Liver (tissue), 8 donors: ENCODE measurements at regions not wholly inside any gene's neighbourhood (a gene's known extent, or its start where the extent isn't known, plus 50 kb on each side); places are given as distances from the start of the nearest gene placed in this dataset.

ENCODE experiments used
- DNase-seq: peaks from one replicate; pipeline ENCODE4 v3.0.0-alpha.2; 2017; ENCODE audit warnings: low spot score
- H3K27ac ChIP-seq, 2 donors: one replicate each; pipeline ENCODE4 v1.7.0; 2013; ENCODE audit warnings: inconsistent platforms in 2 of 2, low read length in 2 of 2, control low read depth in 1 of 2, low read depth in 1 of 2, mild to moderate bottlenecking in 1 of 2
- H3K27me3 ChIP-seq, 4 donors: one replicate each; pipeline versions ENCODE4 v1.6.1 to v1.7.0; 2013; ENCODE audit warnings: low read length in 3 of 4, inconsistent platforms in 1 of 4, mild to moderate bottlenecking in 1 of 4, moderate library complexity in 1 of 4; ENCODE audit not compliant: control insufficient read depth in 4 of 4, insufficient read depth in 4 of 4
- H3K36me3 ChIP-seq, 4 donors: one replicate each; pipeline versions ENCODE4 v1.6.1 to v1.7.0; 2013; ENCODE audit warnings: low read length in 3 of 4, mild to moderate bottlenecking in 3 of 4, low read depth in 1 of 4, moderate library complexity in 1 of 4; ENCODE audit not compliant: control insufficient read depth in 4 of 4, insufficient read depth in 3 of 4
- H3K4me1 ChIP-seq, 4 donors: one replicate each; pipeline versions ENCODE4 v1.6.1 to v1.7.0; 2013; ENCODE audit warnings: low read length in 3 of 4, mild to moderate bottlenecking in 3 of 4, moderate library complexity in 1 of 4; ENCODE audit not compliant: control insufficient read depth in 4 of 4, insufficient read depth in 4 of 4
- H3K4me3 ChIP-seq, 3 donors: one replicate each; pipeline versions ENCODE4 v1.6.1 to v1.7.0; 2013; ENCODE audit warnings: low read length in 3 of 3, control low read depth in 1 of 3, low read depth in 1 of 3, mild to moderate bottlenecking in 1 of 3
- H3K9ac ChIP-seq, 2 donors: one replicate each; pipeline ENCODE4 v1.7.0; 2013; ENCODE audit warnings: low read length in 2 of 2, mild to moderate bottlenecking in 2 of 2, moderate library complexity in 2 of 2, control low read depth in 1 of 2, low read depth in 1 of 2
- H3K9me3 ChIP-seq, 4 donors: one replicate each; pipeline versions ENCODE4 v1.6.1 to v1.7.0; 2013; ENCODE audit warnings: low read length in 3 of 4; ENCODE audit not compliant: control insufficient read depth in 4 of 4
- EGR1 ChIP-seq, 2 donors: IDR thresholded peaks; 2 replicates each; pipeline ENCODE4 v1.6.1; 2016 to 2018; ENCODE audit warnings: antibody characterized with exemption in 2 of 2, low read depth in 2 of 2
- FOXA1 ChIP-seq: IDR thresholded peaks from 2 replicates; pipeline ENCODE4 v1.6.1; 2016; ENCODE audit warnings: antibody characterized with exemption
- FOXA2 ChIP-seq: IDR thresholded peaks from 2 replicates; pipeline ENCODE4 v1.6.1; 2016; ENCODE audit warnings: antibody characterized with exemption
- GABPA ChIP-seq, 2 donors: IDR thresholded peaks in 1 of 2; conservative IDR thresholded peaks in 1 of 2; 2 replicates each; pipeline ENCODE4 v1.6.1; 2016; ENCODE audit warnings: antibody characterized with exemption in 2 of 2, mild to moderate bottlenecking in 1 of 2, moderate library complexity in 1 of 2
- HNF4A ChIP-seq, 2 donors: conservative IDR thresholded peaks; 2 replicates each; pipeline ENCODE4 v1.6.1; 2016; ENCODE audit warnings: antibody characterized with exemption in 2 of 2, mild to moderate bottlenecking in 2 of 2
- HNF4G ChIP-seq: IDR thresholded peaks from 2 replicates; pipeline ENCODE4 v1.6.1; 2016; ENCODE audit warnings: antibody characterized with exemption
- JUND ChIP-seq, 2 donors: IDR thresholded peaks; 2 replicates each; pipeline ENCODE4 v1.6.1; 2016; ENCODE audit warnings: antibody characterized with exemption in 2 of 2
- NR2F2 ChIP-seq: IDR thresholded peaks from 2 replicates; pipeline ENCODE4 v1.6.1; 2016; ENCODE audit warnings: antibody characterized with exemption
- RAD21 ChIP-seq, 2 donors: IDR thresholded peaks; 2 replicates each; pipeline ENCODE4 v1.6.1; 2016; ENCODE audit warnings: antibody characterized with exemption in 2 of 2, mild to moderate bottlenecking in 2 of 2
- RXRA ChIP-seq, 2 donors: IDR thresholded peaks; 2 replicates each; pipeline ENCODE4 v1.6.1; 2017 to 2018; ENCODE audit warnings: antibody characterized with exemption in 2 of 2, mild to moderate bottlenecking in 1 of 2
- SP1 ChIP-seq: IDR thresholded peaks from 2 replicates; pipeline ENCODE4 v1.6.1; 2018; ENCODE audit warnings: antibody characterized with exemption, mild to moderate bottlenecking
- TAF1 ChIP-seq: conservative IDR thresholded peaks from 2 replicates; pipeline ENCODE4 v1.6.1; 2016; ENCODE audit warnings: antibody characterized with exemption, mild to moderate bottlenecking
- YY1 ChIP-seq: IDR thresholded peaks from 2 replicates; pipeline ENCODE4 v1.6.1; 2016; ENCODE audit warnings: antibody characterized with exemption, mild to moderate bottlenecking
- WGBS: extraction: QIAGEN DNeasy Blood & Tissue Kit; methylation state at CpG from one replicate; pipeline ENCODE4 v1.1.7; 2013; 5-methylcytosine and 5-hydroxymethylcytosine counted together
- TF ChIP-seq, protein P1 (sequence below): IDR thresholded peaks from 2 replicates; pipeline ENCODE4 v1.6.1; 2016; ENCODE audit warnings: antibody characterized with exemption
- TF ChIP-seq, protein P2 (sequence below): IDR thresholded peaks from 2 replicates; pipeline ENCODE4 v1.6.1; 2016; ENCODE audit warnings: antibody characterized with exemption
- TF ChIP-seq, protein P3 (sequence below): IDR thresholded peaks from 2 replicates; pipeline ENCODE4 v1.6.1; 2016; ENCODE audit warnings: antibody characterized with exemption
- TF ChIP-seq, protein P4 (sequence below): fragments of 150-350 bp; IDR thresholded peaks from 2 replicates; pipeline ENCODE4 v1.5.1; 2017; ENCODE audit warnings: improper control_type of control experiment, low read depth, low read length; ENCODE audit not compliant: missing input control
- donor health status: healthy.
- donor health status: healthy.
- donor health status: healthy.
- donor health status: healthy.
- donor health status: healthy.

DNA sequence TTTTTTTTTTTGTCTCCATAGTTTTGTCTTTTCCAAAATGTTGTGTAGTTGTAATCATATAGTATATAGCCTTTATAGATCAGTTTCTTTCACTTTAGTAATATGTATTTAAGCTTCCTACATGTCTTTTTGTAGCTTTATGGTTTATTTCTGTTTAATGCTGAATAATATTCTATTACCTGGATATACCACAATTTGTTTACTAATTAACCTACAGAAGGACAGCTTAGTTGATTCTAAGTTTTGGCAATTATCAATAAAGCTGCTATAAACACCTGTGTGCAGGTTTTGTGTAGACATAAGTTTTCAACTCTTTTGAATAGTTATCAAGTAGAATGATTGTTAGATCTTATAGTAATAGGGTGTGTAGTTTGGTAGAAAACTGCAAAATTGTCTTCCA is 130.3 kb upstream of the CARD18 start:
- TF ChIP-seq RAD21 (IDR thresholded peaks at IDR 0.05) (no peak), HNF4G (no peak)
- no peaks in the 10 kb centered on the region for H3K36me3 ChIP-seq

DNA sequence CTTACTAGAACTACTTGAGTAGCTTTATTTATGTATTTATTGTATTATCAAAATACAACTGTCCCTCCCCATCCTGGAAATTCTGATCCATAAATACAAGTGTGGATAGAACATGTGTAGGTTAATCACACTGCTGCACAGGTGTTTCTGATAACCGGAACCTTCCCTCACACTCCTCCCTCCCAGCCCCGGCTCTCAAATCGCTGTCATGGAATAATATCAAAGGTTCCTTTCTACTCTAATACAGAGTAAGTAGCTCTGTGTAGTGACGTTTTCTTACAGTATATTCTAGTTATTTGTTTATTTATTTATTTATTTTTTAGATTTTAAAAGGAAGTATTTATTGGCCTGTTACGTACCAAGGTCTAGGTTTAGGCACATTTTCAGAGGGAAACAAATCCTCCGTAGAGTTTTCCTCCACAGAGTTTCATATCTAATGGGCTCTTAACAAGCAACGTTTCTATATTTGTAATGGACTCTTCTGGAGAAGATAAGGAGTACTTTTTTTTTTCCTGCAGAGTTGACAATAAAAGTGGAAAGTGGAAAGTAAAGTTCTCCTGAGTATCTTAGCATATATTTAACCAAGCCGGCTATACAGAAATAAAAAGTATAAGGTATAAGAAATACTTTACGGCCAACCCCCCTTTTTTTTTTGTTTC is 129.0 kb upstream of the CARD18 start:
- no peak overlapping the region for H3K4me3 ChIP-seq

More for the DNA sequence above, 130.3 kb upstream of the CARD18 start:
- DNase-seq = no peak
- Histone ChIP-seq H3K4me1 (no peaks in the 10 kb centered on the region), H3K9ac (no peak overlapping the region), H3K4me3 (no peak overlapping the region), H3K27me3 (no peaks in the 10 kb centered on the region), H3K27ac (no peak overlapping the region), H3K9me3 (no peaks in the 10 kb centered on the region)

DNA sequence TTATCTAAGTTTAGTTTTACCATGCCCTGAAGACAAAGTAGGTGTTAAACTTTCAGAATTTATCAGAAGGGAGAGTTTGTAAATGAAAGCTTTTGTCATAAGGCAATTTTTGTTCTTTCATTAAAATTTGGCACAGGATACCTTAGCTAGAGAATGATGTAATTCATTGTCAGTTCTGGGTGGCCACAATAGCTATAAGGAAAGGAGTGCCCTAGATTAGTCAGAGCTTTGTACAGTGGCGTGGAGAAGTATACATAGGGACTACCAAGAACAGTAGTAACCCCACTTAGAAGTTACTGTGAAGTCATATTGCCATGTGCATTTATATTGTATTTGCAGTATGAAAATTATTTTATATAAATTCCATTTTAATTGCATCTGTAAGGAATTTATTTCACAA is 126.3 kb upstream of the CARD18 start:
- no peaks in the 10 kb centered on the region for H3K27me3 ChIP-seq
- WGBS = 54% methylated on average over 1 of the region's 1 CpG
- DNase-seq = no peak
- no peak overlapping the region for H3K27ac ChIP-seq
- TF ChIP-seq JUND (IDR thresholded peaks at IDR 0.05) (no peak), SP1 (no peak), FOXA2 (no peak), RAD21 (IDR thresholded peaks at IDR 0.05) (no peak)
- no peaks in the 10 kb centered on the region for H3K36me3 ChIP-seq
- no peak overlapping the region for H3K9ac ChIP-seq
- H3K9me3 ChIP-seq = no peaks in the 10 kb centered on the region
- no peak overlapping the region for H3K4me3 ChIP-seq
- H3K4me1 ChIP-seq = no peaks in the 10 kb centered on the region

More for the DNA sequence above, 129.0 kb upstream of the CARD18 start:
- Histone ChIP-seq H3K27me3 (no peaks in the 10 kb centered on the region), H3K36me3 (no peaks in the 10 kb centered on the region), H3K27ac (no peak overlapping the region), H3K9me3 (no peaks in the 10 kb centered on the region), H3K4me1 (no peaks in the 10 kb centered on the region), H3K9ac (no peak overlapping the region)
- DNase-seq = no peak
- TF ChIP-seq HNF4G (no peak), YY1 (no peak)
- 71% methylated on average over 9 of the region's 9 CpGs for WGBS

DNA sequence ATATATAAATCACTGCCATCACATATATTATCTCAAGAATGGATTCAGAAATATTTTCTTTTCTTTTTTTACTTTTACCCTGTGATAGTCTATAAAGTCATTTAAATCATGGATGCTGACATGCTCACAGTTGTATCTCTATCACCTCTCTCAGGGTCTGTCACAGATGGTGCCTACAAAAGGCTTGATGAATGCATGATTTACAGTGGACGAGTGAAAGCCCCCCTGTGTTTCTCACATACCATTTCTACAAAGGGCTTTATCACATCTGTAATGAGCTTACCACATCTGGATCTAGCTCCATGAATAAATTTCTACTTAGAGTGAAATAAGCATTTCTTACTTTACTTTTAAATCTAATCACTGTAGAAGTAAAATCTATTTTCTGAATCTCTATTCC is 121.4 kb upstream of the CARD18 start:
- TF ChIP-seq HNF4A (conservative IDR thresholded peaks at IDR 0.05) = no peak
- TF ChIP-seq, protein P1, sequence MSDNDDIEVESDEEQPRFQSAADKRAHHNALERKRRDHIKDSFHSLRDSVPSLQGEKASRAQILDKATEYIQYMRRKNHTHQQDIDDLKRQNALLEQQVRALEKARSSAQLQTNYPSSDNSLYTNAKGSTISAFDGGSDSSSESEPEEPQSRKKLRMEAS = no peak
- TF ChIP-seq FOXA2 = no peak
- no peak for TF ChIP-seq YY1
- no peak for TF ChIP-seq TAF1
- no peak for TF ChIP-seq HNF4G
- no peak for TF ChIP-seq GABPA (IDR thresholded peaks at IDR 0.05 in 1 of 2, conservative IDR thresholded peaks at IDR 0.05 in 1 of 2)
- TF ChIP-seq FOXA1 = no peak
- no peak for TF ChIP-seq NR2F2
- no peak for TF ChIP-seq RAD21 (IDR thresholded peaks at IDR 0.05)
- TF ChIP-seq, protein P2, sequence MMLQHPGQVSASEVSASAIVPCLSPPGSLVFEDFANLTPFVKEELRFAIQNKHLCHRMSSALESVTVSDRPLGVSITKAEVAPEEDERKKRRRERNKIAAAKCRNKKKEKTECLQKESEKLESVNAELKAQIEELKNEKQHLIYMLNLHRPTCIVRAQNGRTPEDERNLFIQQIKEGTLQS = no peak
- no peak for TF ChIP-seq JUND (IDR thresholded peaks at IDR 0.05)
- TF ChIP-seq RXRA (IDR thresholded peaks at IDR 0.05) = no peak
- TF ChIP-seq SP1 = no peak
- no peak for TF ChIP-seq EGR1 (IDR thresholded peaks at IDR 0.05; ENCODE audit: low read depth in 2 of 2)
- TF ChIP-seq, protein P3, sequence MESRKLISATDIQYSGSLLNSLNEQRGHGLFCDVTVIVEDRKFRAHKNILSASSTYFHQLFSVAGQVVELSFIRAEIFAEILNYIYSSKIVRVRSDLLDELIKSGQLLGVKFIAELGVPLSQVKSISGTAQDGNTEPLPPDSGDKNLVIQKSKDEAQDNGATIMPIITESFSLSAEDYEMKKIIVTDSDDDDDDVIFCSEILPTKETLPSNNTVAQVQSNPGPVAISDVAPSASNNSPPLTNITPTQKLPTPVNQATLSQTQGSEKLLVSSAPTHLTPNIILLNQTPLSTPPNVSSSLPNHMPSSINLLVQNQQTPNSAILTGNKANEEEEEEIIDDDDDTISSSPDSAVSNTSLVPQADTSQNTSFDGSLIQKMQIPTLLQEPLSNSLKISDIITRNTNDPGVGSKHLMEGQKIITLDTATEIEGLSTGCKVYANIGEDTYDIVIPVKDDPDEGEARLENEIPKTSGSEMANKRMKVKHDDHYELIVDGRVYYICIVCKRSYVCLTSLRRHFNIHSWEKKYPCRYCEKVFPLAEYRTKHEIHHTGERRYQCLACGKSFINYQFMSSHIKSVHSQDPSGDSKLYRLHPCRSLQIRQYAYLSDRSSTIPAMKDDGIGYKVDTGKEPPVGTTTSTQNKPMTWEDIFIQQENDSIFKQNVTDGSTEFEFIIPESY = no peak
- TF ChIP-seq, protein P4, sequence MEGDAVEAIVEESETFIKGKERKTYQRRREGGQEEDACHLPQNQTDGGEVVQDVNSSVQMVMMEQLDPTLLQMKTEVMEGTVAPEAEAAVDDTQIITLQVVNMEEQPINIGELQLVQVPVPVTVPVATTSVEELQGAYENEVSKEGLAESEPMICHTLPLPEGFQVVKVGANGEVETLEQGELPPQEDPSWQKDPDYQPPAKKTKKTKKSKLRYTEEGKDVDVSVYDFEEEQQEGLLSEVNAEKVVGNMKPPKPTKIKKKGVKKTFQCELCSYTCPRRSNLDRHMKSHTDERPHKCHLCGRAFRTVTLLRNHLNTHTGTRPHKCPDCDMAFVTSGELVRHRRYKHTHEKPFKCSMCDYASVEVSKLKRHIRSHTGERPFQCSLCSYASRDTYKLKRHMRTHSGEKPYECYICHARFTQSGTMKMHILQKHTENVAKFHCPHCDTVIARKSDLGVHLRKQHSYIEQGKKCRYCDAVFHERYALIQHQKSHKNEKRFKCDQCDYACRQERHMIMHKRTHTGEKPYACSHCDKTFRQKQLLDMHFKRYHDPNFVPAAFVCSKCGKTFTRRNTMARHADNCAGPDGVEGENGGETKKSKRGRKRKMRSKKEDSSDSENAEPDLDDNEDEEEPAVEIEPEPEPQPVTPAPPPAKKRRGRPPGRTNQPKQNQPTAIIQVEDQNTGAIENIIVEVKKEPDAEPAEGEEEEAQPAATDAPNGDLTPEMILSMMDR = no peak
- Histone ChIP-seq H3K27ac (no peak overlapping the region), H3K9me3 (no peaks in the 10 kb centered on the region), H3K27me3 (no peaks in the 10 kb centered on the region), H3K36me3 (no peaks in the 10 kb centered on the region), H3K4me3 (no peak overlapping the region), H3K4me1 (no peaks in the 10 kb centered on the region), H3K9ac (no peak overlapping the region)
- no peak for DNase-seq
- 59% methylated on average over 1 of the region's 1 CpG for WGBS
